Myocyte (in vitro differentiated cells): ENCODE measurements at regions not wholly inside any gene's neighbourhood (a gene's known extent, or its start where the extent isn't known, plus 50 kb on each side); places are given as distances from the start of the nearest gene placed in this dataset.

Experiments
- DNase-seq: peaks from one replicate; pipeline ENCODE4 v3.0.0-alpha.2; 2012; ENCODE audit warnings: low read depth

DNA sequence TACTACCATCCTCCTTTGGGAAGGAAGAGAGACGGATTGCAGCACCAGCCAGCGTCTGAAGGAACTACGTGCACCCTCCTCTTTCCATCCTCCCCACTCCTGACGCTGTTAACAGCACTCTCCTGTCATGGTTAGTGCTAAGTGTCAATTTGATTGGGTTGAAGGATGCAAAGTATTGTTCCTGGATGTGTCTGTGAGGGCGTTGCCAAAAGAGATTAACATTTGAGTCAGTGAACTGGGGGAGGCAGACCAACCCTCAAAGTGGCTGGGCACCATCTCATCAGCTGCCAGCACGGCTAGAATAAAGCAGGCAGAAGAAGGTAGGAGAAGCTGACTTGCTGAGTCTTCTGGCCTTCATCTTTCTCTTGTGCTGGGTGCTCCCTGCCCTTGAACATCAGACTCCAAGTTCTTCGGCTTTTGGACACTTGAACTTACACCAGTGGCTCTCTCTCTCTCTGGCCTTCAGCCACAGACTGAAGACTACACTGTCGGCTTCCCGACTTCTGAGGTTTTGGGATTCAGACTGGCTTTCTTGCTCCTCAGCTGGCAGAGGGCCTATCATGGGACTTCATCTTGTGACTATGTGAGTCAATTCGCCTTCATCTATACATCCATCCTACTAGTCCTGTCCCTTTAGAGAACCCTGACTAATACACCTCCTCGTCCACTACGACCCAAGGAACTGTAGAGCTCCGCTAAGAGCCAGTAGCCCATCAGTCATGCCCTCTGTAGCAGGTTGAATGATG lies 128.2 kb upstream of the HES1 start:
- no peak for DNase-seq

DNA sequence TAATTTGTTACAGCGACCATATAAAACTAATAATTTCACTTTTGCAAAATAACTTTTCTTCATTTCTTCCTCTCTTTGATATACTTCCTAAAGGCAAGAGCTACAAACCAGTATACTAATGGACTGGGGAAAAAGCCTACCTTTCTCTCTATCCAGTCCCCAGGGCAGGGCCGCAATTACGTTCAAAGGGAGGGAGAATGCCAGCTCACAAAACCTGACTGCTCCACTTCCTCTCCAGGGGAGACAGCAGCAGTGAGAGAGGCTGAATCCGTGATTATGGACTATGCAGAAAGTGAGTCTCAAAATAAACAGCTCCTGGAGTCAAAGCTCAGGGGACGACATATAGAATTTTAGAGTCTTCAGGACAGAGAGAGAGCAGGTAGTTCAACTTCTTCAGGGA lies 126.9 kb upstream of the HES1 start:
- no peak for DNase-seq

DNA sequence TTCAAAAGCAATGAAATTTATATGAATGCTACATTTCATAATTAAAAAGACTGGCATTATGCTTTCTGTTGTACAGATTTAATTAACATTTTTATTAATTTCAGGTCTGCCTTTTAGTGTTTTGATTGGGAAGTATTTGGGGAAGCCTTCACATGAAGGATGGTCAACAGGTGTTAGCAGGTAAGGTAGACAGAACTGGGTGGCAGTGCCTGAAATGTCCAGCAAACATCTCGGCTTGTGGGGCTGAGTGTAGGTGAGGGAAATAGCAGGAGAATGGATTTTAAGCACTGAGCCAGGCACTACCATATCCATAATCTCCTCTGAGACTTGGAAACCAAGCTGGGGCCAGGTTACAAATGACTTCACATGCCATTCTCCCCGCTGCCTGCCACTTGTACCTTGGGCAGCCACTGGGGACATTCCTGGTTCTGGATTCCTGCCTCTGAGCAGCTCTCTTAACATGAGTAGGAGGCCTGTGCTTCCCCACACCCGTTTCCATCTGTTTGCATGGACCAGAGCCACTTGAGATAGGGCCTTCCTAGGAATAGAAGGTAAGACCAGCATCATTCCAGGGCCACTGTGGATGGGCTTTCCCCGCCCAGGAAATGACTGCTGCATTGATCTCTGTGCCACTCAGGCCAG lies 125.9 kb upstream of the HES1 start:
- DNase-seq, result peak; percentile 73

DNA sequence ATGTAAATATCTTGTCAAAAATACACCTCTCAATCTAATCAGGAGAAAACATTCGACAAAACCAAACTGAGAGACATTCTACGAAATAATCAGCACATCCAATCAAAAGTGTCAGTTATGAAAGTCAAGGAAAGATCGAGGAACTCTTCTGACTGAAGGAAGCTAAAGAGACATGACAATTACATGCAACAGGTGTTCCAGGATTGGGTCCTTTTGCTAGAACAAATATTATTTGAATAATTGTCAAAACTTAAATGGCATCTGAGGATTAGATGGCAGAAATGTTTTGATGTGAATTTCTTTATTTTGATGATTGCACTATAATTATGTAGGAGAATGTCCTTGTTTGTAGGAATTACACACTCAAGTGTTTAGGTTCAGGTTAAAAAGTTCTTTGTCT lies 124.1 kb upstream of the HES1 start:
- no peak for DNase-seq

DNA sequence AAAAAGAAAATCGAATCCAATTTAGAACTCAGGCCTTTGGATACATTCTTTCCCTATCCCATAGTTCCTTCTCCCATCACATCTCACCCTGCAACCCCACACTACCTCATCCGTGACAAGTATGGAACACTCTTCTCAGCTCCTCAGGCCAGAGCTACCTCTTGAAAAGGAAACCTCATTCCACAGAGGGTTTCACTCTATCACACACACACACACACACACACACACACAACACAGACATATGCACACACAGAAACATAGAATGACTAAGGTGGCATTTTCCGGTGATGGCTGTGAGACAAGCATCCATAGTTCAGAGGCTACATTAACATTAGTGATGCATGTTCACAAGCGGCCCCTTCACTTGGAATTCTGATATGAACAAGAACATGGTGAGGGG lies 122.0 kb upstream of the HES1 start:
- DNase-seq, result no peak

DNA sequence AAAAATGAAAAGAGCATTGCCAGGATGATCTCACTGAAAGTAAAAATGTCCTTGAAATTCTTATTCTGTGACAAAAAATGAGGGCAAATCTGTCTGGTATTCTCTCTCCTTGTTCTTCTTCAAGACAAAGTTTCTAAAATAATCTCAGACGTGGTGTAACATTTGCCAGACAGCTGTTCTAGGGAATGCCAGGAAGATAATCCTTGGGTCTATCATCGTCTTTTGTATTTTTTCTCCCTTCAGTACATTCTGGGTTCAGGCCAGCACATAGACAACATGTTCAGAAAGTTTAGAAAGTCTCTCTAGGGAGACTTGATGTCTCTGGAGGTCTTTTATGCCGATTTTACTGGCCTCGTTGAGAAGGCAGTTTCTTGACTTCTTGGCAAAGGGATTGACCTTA lies 121.2 kb upstream of the HES1 start:
- DNase-seq, result peak; percentile 64

DNA sequence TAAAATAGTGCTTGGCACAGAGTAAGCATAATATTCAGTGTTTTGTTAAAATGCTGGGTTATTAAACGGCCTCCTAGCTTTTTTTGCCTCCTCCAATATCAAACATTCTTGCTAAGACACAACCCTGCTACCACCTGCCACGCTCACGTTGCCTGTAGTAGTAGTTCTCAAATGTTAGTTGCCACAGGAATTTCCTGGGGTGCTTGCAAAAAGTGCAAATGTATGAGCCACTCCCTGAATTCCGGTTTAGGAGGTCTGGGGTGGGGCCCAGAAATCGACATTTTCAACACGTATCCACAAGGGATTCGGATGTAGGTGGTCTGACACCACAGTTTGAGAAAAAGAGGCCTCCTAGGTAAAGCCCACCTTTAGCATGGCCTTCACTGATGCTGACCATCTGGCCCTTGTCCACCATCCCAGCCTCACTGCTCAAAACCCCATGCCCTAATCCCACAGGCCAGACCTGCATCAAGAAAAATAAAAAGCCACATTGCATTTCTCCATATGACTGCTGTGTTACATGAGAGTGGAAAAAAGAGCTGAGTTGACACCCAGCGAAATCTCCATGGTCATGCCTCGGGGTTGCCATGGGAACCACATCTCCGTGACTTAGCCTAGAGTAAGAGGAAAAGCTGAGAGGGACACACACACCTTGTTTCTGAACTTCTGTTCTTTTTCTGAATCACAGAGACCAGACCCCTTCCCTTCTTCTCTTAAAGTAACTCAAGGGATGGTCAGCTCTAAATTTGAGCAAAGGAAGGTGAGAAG lies 116.4 kb upstream of the HES1 start:
- peak; percentile 43 for DNase-seq

DNA sequence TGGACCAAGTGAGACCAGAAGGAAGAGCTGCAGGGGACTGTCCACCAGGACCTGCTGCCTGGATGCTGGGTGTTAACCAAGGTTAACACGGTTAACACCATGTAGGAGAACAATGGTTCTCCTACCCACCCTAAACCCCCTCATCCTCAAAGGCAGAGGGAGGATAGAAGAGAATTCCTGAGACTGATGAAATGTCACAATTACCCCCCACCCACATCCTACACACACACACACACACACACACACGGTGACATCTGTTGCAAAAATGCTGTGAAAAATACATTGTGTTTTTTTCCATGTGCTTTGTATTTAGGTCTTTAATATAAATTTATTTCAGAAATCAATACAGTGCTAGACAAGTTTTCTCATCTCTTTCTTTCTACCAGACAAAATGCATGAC lies 113.9 kb upstream of the HES1 start:
- no peak for DNase-seq

DNA sequence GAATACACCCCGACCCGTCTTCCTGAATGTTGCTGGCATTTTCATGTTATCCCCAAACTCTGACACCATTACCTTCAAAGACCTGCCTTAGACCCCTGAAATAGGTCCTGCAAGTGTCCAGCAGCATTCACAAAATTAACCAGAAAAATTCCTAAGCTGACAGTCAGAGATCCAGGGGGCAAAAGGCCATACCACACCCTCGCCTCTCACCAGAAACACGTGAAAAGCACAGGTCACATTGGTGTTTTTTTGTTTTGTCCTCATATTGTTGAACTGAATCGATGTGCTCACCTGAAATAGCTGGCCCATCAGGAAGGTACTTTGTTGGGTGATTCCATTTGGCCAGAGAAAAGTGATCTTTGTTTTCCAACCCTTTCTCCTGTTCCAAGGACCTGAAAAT lies 113.1 kb upstream of the HES1 start:
- DNase-seq, result no peak

DNA sequence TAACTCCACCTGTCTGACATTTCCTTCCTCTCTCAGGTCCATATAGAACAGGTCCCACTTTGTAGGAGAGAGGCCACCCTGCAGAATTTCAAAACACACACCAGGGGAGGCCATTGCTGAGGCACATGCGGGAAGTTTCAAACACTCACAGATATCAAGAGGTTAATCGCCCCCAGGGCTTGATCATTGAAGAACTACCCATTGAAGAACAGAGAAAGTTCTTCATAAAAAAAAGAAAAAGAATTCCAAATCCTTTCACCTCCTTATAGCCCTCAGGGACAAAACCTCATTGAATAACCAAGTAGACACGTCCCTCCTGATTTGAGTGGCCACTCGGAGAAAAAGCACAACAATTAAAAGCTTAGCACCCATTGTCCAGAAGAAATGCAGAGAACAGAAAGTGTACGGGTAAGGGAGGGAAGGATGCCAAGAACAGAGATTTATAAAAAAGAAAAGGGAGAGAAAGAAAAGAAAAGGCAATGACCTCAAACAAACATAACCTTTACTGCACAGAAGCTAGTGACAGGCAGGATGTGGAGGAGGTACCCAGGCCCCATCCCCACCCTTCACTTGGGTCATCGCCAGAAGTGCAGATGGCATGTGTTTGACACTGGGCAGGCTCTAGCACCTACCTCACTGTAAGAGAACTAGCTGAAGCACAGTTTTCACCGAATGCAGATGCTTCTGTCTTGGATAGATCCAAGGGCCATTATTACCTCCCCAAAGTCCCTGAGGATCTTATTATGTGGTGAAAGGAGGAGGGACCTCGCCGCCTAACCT lies 112.3 kb upstream of the HES1 start:
- no peak for DNase-seq

DNA sequence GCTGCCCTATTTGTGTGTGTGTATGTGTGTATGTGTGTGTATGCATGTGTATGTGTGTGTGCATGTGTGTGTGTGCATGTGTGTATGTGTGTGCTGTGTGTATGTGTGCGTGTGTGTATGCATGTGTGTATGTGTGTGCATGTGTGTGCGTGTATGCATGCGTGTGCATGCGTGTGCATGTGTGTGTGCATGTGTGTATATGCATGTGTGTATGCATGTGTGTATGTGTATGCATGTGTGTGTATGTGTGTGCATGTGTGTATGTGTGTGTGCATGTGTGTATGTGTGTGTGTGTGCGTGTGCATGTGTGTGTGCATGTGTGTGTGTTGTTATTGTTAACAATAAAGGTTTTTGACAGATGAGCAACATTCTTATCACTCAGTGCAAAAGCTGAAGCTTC lies 110.8 kb upstream of the HES1 start:
- no peak for DNase-seq

DNA sequence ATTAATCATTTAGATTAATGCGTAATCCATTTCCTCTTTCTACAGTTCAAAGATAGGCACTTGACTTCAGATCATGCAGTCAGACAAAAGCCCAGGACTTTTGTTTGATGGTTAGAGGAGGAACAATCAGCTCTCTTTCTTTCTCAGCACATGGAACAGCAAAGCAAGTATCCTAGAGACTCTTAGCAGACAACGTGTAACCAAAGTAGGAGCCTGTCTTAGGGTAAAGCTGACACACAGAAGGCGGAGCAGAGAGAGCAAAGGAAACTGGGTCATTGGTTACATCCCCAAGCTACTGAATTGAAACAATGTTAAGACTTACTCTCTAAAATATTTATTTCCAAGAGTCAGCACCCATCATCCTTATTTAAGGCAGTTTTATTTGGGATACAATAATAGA lies 110.0 kb upstream of the HES1 start:
- no peak for DNase-seq

DNA sequence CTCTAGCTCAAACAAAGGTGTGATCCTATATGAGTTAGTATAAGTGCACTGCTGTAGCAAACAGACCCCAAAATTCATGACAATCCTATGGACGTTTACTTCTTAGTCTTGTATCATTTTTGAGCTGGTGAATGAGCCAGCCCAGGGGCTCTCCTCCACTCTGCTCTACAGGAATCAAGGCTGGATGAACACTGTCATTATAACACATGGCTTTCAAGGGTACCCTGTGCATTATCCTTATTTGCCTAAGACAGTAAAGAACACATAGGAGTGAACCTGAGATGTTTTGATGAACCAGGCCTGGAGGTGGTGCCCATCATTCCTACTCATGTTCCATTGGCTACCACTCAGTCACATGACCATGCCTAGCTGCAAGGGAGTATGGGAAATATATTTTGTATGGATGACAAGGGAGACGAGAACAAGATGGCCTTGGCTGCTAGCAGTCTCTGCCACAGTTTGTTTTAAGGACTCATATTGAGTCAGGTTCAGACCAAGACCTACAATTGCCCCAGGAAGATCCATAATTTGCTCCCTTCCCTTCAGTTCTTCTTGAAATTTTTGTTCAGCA lies 107.4 kb upstream of the HES1 start:
- DNase-seq, result no peak

DNA sequence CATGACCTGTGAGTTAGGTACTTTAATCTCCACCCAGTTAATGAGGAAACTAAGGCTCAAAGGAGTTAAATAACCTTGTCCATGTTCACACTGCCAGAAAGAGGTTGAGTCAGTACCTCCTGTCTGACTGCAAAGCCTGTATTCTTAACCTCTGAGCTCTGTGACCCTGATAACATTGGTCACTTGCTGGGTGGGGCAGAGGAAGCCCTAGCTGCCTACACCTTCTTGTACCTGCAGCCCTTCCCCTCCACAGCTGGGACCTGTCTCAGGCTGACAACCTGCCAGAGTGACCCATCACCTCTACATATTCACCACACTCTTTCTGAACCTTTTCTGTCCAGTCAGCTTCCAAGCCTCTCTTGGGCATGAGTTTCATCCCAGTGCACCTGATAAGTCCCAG lies 106.1 kb upstream of the HES1 start:
- no peak for DNase-seq

DNA sequence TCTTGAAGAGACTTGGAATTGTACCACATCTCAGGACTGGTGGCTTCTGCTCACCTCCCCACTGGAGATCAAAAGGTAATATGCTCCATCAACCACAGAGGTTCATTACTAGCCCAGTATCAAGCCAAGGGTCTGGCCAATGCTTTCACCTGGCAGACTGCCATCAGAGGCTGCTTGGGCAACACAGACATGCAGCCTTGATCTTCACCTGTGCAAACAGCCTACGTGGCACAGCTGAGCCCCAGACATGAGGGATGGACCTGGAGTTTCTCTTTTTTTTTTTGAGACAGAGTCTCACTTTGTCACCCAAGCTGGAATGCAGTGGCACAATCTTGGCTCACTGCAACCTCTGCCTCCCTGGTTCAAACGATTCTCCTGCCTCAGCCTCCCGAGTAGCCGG lies 105.6 kb upstream of the HES1 start:
- DNase-seq, result no peak

DNA sequence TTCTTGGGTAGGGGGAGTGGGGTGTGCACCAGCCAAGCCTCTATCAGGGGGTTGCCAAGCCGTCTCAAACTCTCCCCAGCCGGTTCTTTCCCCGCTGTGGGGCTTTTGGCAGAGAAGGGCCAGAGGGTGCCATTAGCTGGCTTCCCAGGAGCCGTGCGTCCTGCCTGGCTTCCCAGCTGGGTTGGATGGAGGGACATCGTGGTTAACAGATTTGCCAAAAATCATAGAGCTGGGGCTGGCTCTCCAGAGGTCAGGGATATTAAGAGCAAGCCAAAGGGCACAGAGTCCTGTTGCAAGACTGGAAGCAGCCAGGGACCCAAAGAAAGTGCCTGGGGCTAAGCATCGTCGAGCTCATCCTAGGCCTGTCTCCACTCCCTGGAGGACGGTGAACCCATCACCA lies 104.6 kb upstream of the HES1 start:
- no peak for DNase-seq

DNA sequence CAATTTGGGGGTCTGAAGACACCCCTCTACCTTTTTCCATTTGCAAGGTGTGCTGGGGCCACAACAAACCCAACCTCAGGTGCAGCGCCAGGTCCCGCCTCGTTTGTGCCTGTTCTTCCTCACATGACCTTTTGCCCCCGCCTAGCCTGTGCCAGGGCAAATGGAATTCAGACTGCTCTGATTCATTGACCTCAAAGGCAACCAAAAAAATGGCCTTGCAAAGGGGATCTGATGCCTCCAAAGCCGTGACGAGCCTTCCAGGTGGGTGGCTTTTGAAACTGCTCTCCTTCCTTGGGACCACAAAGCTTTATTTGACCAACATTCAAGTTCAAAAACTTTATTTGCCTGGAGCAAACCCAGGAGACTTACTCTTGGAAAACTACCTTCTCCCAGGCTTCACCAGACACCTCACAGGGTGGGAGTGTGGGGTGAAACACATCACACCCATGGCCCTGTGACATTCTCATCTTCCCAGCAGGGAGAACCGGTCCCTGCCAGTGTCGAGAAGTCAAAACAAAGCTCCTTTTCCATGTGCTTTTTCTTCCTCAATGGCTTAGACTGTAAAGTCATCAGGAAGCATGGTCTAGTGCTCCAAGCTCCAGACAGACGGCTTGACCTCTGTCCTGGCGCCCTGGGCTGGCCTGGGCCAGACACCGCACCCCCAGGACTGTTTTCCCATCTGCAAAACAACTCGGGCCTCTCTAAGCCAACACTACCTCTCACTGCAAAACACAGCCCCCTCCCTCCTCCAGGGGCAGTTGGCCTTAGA lies 103.9 kb upstream of the HES1 start:
- DNase-seq, result peak; percentile 40

DNA sequence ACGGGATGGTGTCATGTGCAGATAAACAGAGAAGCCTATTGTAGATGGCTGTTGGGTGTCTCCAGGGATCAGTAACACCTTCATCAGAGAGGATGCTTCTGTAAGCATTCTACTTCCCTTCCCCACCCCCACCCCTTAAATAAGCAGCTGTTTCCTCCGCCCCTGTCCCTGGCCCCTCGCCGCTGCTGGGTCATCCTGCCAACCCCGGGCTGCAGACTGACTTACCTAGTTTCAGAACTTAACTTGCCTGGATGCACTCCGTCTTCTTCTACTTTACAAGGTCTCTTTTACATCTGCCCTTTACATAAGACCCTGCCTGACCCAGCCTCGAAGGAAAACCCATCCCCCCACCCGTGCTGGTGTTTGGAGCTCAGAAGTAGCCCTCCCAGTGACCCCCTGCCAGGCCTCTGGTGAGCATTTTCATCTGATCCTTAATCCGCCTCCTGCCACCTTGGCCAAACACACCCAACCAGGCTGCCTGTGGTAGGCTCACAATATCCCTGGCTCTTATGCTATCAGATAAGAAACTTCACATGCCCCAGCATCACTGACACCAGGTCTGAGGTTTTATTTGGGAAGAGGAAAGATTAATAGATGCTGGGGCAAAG lies 103.0 kb upstream of the HES1 start:
- DNase-seq, result no peak

DNA sequence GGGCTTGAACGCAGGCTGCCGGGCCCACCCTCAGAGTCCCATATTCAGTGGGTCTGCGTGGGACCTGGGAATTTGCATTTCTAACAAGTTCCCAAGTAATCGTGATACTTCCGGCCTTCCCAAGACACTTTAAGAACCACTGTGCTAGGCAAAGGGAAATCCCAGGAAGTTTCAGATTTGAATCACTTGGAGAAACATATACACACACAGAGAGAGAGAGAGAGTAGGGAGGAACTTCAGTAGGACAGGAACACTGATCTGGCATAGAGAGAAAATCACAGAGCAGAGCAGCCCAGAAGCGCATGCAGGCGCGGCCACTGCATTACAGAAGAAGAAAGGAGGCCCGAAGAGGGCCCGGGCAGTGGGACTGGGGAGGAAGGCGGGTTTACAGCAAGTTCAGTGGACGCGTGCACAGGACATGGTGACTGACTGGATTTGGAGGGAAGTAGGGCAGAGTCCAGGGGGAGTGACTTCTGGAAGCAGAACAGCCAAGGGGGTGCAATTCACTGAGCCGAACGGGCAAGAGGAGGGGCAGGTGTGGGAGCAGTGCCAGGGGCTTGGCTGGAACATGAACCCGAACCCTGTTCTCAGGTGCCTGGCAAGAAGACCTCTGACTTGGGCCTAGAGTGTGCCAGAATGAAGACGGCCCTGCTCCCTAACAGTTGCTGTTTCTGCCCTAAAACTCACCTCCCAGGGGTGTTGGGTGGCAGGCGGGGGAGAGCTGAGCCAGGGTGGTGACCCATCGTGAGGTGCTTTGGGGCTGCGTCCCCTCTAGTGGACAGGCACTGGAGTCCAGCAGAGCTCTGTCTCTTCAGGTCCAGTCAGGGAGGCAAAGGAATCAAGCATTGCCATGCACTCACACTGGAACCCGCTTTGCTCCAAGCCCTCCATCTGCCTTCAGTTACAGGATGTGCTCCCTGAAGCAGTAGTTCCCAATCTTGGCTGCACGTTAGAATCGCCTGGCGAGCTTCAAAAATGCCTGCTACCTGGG lies 101.3 kb upstream of the HES1 start:
- no peak for DNase-seq
